Caco-2 (cell line): ENCODE measurements at regions not wholly inside any gene's neighbourhood (a gene's known extent, or its start where the extent isn't known, plus 50 kb on each side); places are given as distances from the start of the nearest gene placed in this dataset.
"Not testable (repeated sequence)": the region's sequence is repeated elsewhere in the genome, so short reads cannot be mapped to it uniquely, and the experiment has no call there.

Experiments used
- BruUV-seq: library from RNA; stranded (reverse); fragments of 400-500 nt; replicated peaks from 2 replicates; lab custom pipeline; 2021; lab: Mats Ljungman, UMichigan
- CTCF ChIA-PET: fragments of 300-600 bp; sonication (Branson Sonifier 250); formaldehyde crosslinking; loops from one replicate; lab custom pipeline; 2022; ENCODE audit warnings: antibody characterized with exemption; lab: Charles Lee
- POLR2A ChIA-PET: fragments of 300-600 bp; sonication (Branson Sonifier 250); formaldehyde crosslinking; loops from one replicate; lab custom pipeline; 2022; ENCODE audit warnings: antibody characterized with exemption; lab: Charles Lee
- DNase-seq, 2 experiments: peaks; one replicate each; pipeline versions ENCODE4 v3.0.0 to v3.0.0-alpha.2; 2020 to 2022
- H3K27me3 ChIP-seq: replicated peaks from 2 replicates; pipeline ENCODE4 v1.6.0; 2011; ENCODE audit warnings: low read length; ENCODE audit not compliant: control insufficient read depth, insufficient read depth
- H3K36me3 ChIP-seq: 2 replicates; pipeline ENCODE4 v1.5.1; 2011; ENCODE audit warnings: low read length; ENCODE audit not compliant: control insufficient read depth, insufficient read depth
- H3K4me1 ChIP-seq: fragments of 250-450 bp; sonication (Bioruptor Pico); 2 replicates; pipeline ENCODE4 v1.5.1; 2020; ENCODE audit warnings: mild to moderate bottlenecking
- H3K4me3 ChIP-seq: 2 replicates; pipeline ENCODE4 v1.5.1; 2011; ENCODE audit warnings: low read depth, mild to moderate bottlenecking, control low read depth, low read length
- H3K9me3 ChIP-seq: fragments of 250-450 bp; sonication (Bioruptor Pico); 2 replicates; pipeline ENCODE4 v1.5.1; 2020; ENCODE audit warnings: mild to moderate bottlenecking, moderate library complexity
- H3K27ac Mint-ChIP-seq: one replicate; pipeline ENCODE4 v1.8.0; 2022; ENCODE audit warnings: mixed read lengths; ENCODE audit not compliant: unreplicated experiment
- H3K27me3 Mint-ChIP-seq: one replicate; pipeline ENCODE4 v1.8.0; 2022; ENCODE audit warnings: mixed read lengths; ENCODE audit not compliant: insufficient read depth, unreplicated experiment
- H3K36me3 Mint-ChIP-seq: one replicate; pipeline ENCODE4 v1.8.0; 2022; ENCODE audit warnings: mild to moderate bottlenecking, mixed read lengths; ENCODE audit not compliant: insufficient read depth, unreplicated experiment
- H3K4me1 Mint-ChIP-seq: one replicate; pipeline ENCODE4 v1.8.0; 2022; ENCODE audit warnings: low read depth, mixed read lengths; ENCODE audit not compliant: unreplicated experiment
- H3K4me3 Mint-ChIP-seq: one replicate; pipeline ENCODE4 v1.8.0; 2022; ENCODE audit warnings: mild to moderate bottlenecking, moderate library complexity, mixed read lengths; ENCODE audit not compliant: unreplicated experiment
- H3K9me3 Mint-ChIP-seq: one replicate; pipeline ENCODE4 v1.8.0; 2022; ENCODE audit warnings: mixed read lengths; ENCODE audit not compliant: unreplicated experiment
- CTCF ChIP-seq, 2 experiments: fragments of 200-600 bp in 1 of 2; IDR thresholded peaks; 1 replicate in 1 of 2; 2 replicates in 1 of 2; pipeline versions ENCODE4 v1.5.1 to v1.8.0; 2011 to 2022; ENCODE audit warnings: antibody characterized with exemption in 1 of 2, control low read depth in 1 of 2, inconsistent platforms in 1 of 2, low read depth in 1 of 2, low read length in 1 of 2, mild to moderate bottlenecking in 1 of 2, moderate library complexity in 1 of 2; ENCODE audit not compliant: insufficient read depth in 1 of 2, severe bottlenecking in 1 of 2, unreplicated experiment in 1 of 2
- intact Hi-C: fragments of 100-400 bp; cut with micrococcal nuclease; formaldehyde crosslinking; loops from one replicate; pipeline ENCODE4 v1.10.0; 2022; ENCODE audit not compliant: unreplicated experiment

GRCh38 chr4:95761871-95762270, 78.0 kb upstream of the PDHA2 start:
- no peaks in the 10 kb centered on the region for H3K4me1 ChIP-seq
- peaks cover 14% of the 10 kb centered on the region for H3K27me3 Mint-ChIP-seq
- DNase-seq = no peak
- H3K36me3 ChIP-seq = no peaks in the 10 kb centered on the region
- intact Hi-C loops = no loop called here
- no peaks in the 10 kb centered on the region for H3K9me3 Mint-ChIP-seq
- H3K4me3 ChIP-seq = no peak overlapping the region
- no peaks in the 10 kb centered on the region for H3K9me3 ChIP-seq
- H3K4me3 Mint-ChIP-seq = no peak overlapping the region
- BruUV-seq = no TSS peak
- H3K4me1 Mint-ChIP-seq = no peaks in the 10 kb centered on the region
- H3K27me3 ChIP-seq = no peaks in the 10 kb centered on the region
- TF ChIP-seq CTCF (IDR thresholded peaks at IDR 0.05; ENCODE audit: insufficient read depth in 1 of 2, low read depth in 1 of 2, low read length in 1 of 2, severe bottlenecking in 1 of 2, unreplicated experiment in 1 of 2) = no peak
- no peak overlapping the region for H3K27ac Mint-ChIP-seq
- ChIA-PET CTCF (no interaction called here), POLR2A (no interaction called here)
- H3K36me3 Mint-ChIP-seq = no peaks in the 10 kb centered on the region

- CTCF ChIA-PET = no interaction called here
- no peaks in the 10 kb centered on the region for H3K4me1 ChIP-seq
- Mint-ChIP-seq H3K36me3 (no peaks in the 10 kb centered on the region), H3K27me3 (peaks cover 10% of the 10 kb centered on the region), H3K9me3 (no peaks in the 10 kb centered on the region), H3K27ac (no peak overlapping the region), H3K4me1 (no peaks in the 10 kb centered on the region), H3K4me3 (no peak overlapping the region)
- POLR2A ChIA-PET = no interaction called here
- H3K36me3 ChIP-seq = no peaks in the 10 kb centered on the region
- H3K4me3 ChIP-seq = no peak overlapping the region
- no peaks in the 10 kb centered on the region for H3K27me3 ChIP-seq
- no peaks in the 10 kb centered on the region for H3K9me3 ChIP-seq
- no TSS peak for BruUV-seq
- intact Hi-C loops = no loop called here
- no peak for DNase-seq
- TF ChIP-seq CTCF (IDR thresholded peaks at IDR 0.05; ENCODE audit: insufficient read depth in 1 of 2, low read depth in 1 of 2, low read length in 1 of 2, severe bottlenecking in 1 of 2, unreplicated experiment in 1 of 2) = no peak
These were observed 78.5 kb upstream of the PDHA2 start for GRCh38 chr4:95761426-95761825.

- H3K4me1 Mint-ChIP-seq, H3K9me3 ChIP-seq, H3K36me3 ChIP-seq, CTCF ChIA-PET, POLR2A ChIA-PET, H3K27ac Mint-ChIP-seq, H3K4me3 ChIP-seq, DNase-seq, BruUV-seq, H3K36me3 Mint-ChIP-seq, H3K4me3 Mint-ChIP-seq, intact Hi-C loops, H3K9me3 Mint-ChIP-seq, H3K4me1 ChIP-seq, H3K27me3 ChIP-seq, H3K27me3 Mint-ChIP-seq: not testable (repeated sequence)
These were observed 79.2 kb upstream of the PDHA2 start for GRCh38 chr4:95760646-95761045.

GRCh38 chr4:95758001-95758400, 81.9 kb upstream of the PDHA2 start:
- Mint-ChIP-seq H3K4me1 (no peaks in the 10 kb centered on the region), H3K27me3 (peaks cover 8% of the 10 kb centered on the region), H3K4me3 (no peak overlapping the region), H3K27ac (no peak overlapping the region), H3K9me3 (no peaks in the 10 kb centered on the region), H3K36me3 (no peaks in the 10 kb centered on the region)
- Histone ChIP-seq H3K36me3 (no peaks in the 10 kb centered on the region), H3K27me3 (no peaks in the 10 kb centered on the region), H3K4me1 (no peaks in the 10 kb centered on the region), H3K4me3 (no peak overlapping the region), H3K9me3 (no peaks in the 10 kb centered on the region)
- intact Hi-C loops = no loop called here
- DNase-seq = no peak
- BruUV-seq = no TSS peak
- ChIA-PET CTCF (no interaction called here), POLR2A (no interaction called here)
- no peak for TF ChIP-seq CTCF (IDR thresholded peaks at IDR 0.05; ENCODE audit: insufficient read depth in 1 of 2, low read depth in 1 of 2, low read length in 1 of 2, severe bottlenecking in 1 of 2, unreplicated experiment in 1 of 2)
